Natural killer cell treated with Interleukin-12 subunit alpha and Interleukin-12 subunit beta and Interleukin-15 and Interleukin-18, amount 100 ng/mL, for 72 hours (primary cell): ENCODE measurements at regions not wholly inside any gene's neighbourhood (a gene's known extent, or its start where the extent isn't known, plus 50 kb on each side); places are given as distances from the start of the nearest gene placed in this dataset.

Experiments used
- ATAC-seq, 2 donors: fragments of 150-1000 bp; cut with Tn5 transposase in 1 of 2; sonication (Bioruptor Pico), chemical (Tn5 transposase) in 1 of 2; 2 replicates each; pipeline ENCODE4 v1.10.0; 2021
- DNase-seq: peaks from one replicate; pipeline ENCODE4 v3.0.0; 2022; ENCODE audit warnings: low spot score
- H3K27ac Mint-ChIP-seq, 2 donors: 1 replicate in 1 of 2; 2 replicates in 1 of 2; pipeline ENCODE4 v1.8.0; 2022; ENCODE audit warnings: mixed read lengths in 2 of 2, mild to moderate bottlenecking in 1 of 2, moderate library complexity in 1 of 2
- H3K27me3 Mint-ChIP-seq, 2 donors: 1 replicate in 1 of 2; 2 replicates in 1 of 2; pipeline ENCODE4 v1.8.0; 2022; ENCODE audit warnings: mixed read lengths in 2 of 2
- H3K36me3 Mint-ChIP-seq: one replicate; pipeline ENCODE4 v1.8.0; 2022; ENCODE audit warnings: mixed read lengths
- H3K4me1 Mint-ChIP-seq, 2 donors: 1 replicate in 1 of 2; 2 replicates in 1 of 2; pipeline ENCODE4 v1.8.0; 2022; ENCODE audit warnings: low read depth in 2 of 2, mixed read lengths in 2 of 2, mild to moderate bottlenecking in 1 of 2
- H3K4me3 Mint-ChIP-seq: one replicate; pipeline ENCODE4 v1.8.0; 2022; ENCODE audit warnings: mixed read lengths
- H3K9me3 Mint-ChIP-seq: 2 replicates; pipeline ENCODE4 v1.8.0; 2022; ENCODE audit warnings: mixed read lengths

GRCh38 chr2:76639171-76639680 lies 883.0 kb downstream of the LRRTM4 start:
- no peaks in the 10 kb centered on the region for H3K4me1 Mint-ChIP-seq
- peaks cover 4% of the 10 kb centered on the region for H3K36me3 Mint-ChIP-seq
- H3K4me3 Mint-ChIP-seq = no peak overlapping the region
- DNase-seq (no peak), ATAC-seq (no peak)
- peaks cover 15% of the 10 kb centered on the region for H3K9me3 Mint-ChIP-seq
- H3K27me3 Mint-ChIP-seq = no peaks in the 10 kb centered on the region
- no peak overlapping the region for H3K27ac Mint-ChIP-seq

- no peak for ATAC-seq
Measured at GRCh38 chr2:76633276-76633921, 888.8 kb downstream of the LRRTM4 start.

GRCh38 chr2:76625101-76625500 lies 897.1 kb downstream of the LRRTM4 start:
- Mint-ChIP-seq H3K36me3 (peaks cover 14% of the 10 kb centered on the region), H3K4me1 (no peaks in the 10 kb centered on the region), H3K27me3 (no peaks in the 10 kb centered on the region), H3K27ac (no peak overlapping the region), H3K4me3 (no peak overlapping the region), H3K9me3 (peaks cover 16% of the 10 kb centered on the region)
- ATAC-seq (no peak), DNase-seq (no peak)

More at GRCh38 chr2:76633276-76633921, 888.8 kb downstream of the LRRTM4 start:
- peaks cover 27% of the 10 kb centered on the region for H3K9me3 Mint-ChIP-seq
- no peaks in the 10 kb centered on the region for H3K36me3 Mint-ChIP-seq
- no peaks in the 10 kb centered on the region for H3K27me3 Mint-ChIP-seq
- DNase-seq = no peak
- H3K4me3 Mint-ChIP-seq = no peak overlapping the region
- H3K4me1 Mint-ChIP-seq = no peaks in the 10 kb centered on the region
- H3K27ac Mint-ChIP-seq = no peak overlapping the region

GRCh38 chr2:76613330-76613729 lies 902.6 kb upstream of the GCFC2 start:
- no peaks in the 10 kb centered on the region for H3K4me1 Mint-ChIP-seq

GRCh38 chr2:76612764-76613163 lies 902.0 kb upstream of the GCFC2 start:
- Mint-ChIP-seq H3K4me3 (no peak overlapping the region), H3K27me3 (no peaks in the 10 kb centered on the region), H3K27ac (no peak overlapping the region), H3K4me1 (no peaks in the 10 kb centered on the region), H3K36me3 (no peaks in the 10 kb centered on the region), H3K9me3 (peaks cover 7% of the 10 kb centered on the region)
- no peak for ATAC-seq
- no peak for DNase-seq

More at GRCh38 chr2:76613330-76613729, 902.6 kb upstream of the GCFC2 start:
- Mint-ChIP-seq H3K36me3 (no peaks in the 10 kb centered on the region), H3K27me3 (no peaks in the 10 kb centered on the region), H3K27ac (no peak overlapping the region), H3K4me3 (no peak overlapping the region), H3K9me3 (peaks cover 10% of the 10 kb centered on the region)
- ATAC-seq = no peak
- DNase-seq = no peak

GRCh38 chr2:76610451-76610850 lies 899.7 kb upstream of the GCFC2 start:
- Mint-ChIP-seq H3K9me3 (peaks cover 7% of the 10 kb centered on the region), H3K27ac (no peak overlapping the region)

GRCh38 chr2:76599732-76600368 lies 889.1 kb upstream of the GCFC2 start:
- no peaks in the 10 kb centered on the region for H3K27me3 Mint-ChIP-seq
- peaks cover 11% of the 10 kb centered on the region for H3K9me3 Mint-ChIP-seq
- H3K4me3 Mint-ChIP-seq = no peak overlapping the region
- DNase-seq (no peak), ATAC-seq (no peak)
- H3K27ac Mint-ChIP-seq = no peak overlapping the region
- no peaks in the 10 kb centered on the region for H3K36me3 Mint-ChIP-seq
- H3K4me1 Mint-ChIP-seq = no peaks in the 10 kb centered on the region

More at GRCh38 chr2:76610451-76610850, 899.7 kb upstream of the GCFC2 start:
- ATAC-seq (no peak), DNase-seq (no peak)
- Mint-ChIP-seq H3K4me1 (no peaks in the 10 kb centered on the region), H3K36me3 (no peaks in the 10 kb centered on the region), H3K4me3 (no peak overlapping the region), H3K27me3 (no peaks in the 10 kb centered on the region)

GRCh38 chr2:76584474-76584873 lies 873.8 kb upstream of the GCFC2 start:
- ATAC-seq (no peak), DNase-seq (no peak)
- Mint-ChIP-seq H3K4me3 (no peak overlapping the region), H3K4me1 (no peaks in the 10 kb centered on the region), H3K36me3 (no peaks in the 10 kb centered on the region), H3K9me3 (peaks cover 8% of the 10 kb centered on the region), H3K27ac (no peak overlapping the region), H3K27me3 (no peaks in the 10 kb centered on the region)

GRCh38 chr2:76579911-76580310 lies 869.2 kb upstream of the GCFC2 start:
- peaks cover 22% of the 10 kb centered on the region for H3K9me3 Mint-ChIP-seq
- H3K27ac Mint-ChIP-seq = no peak overlapping the region
- H3K36me3 Mint-ChIP-seq = peaks cover 27% of the 10 kb centered on the region
- no peaks in the 10 kb centered on the region for H3K4me1 Mint-ChIP-seq
- no peaks in the 10 kb centered on the region for H3K27me3 Mint-ChIP-seq
- no peak for ATAC-seq
- no peak overlapping the region for H3K4me3 Mint-ChIP-seq
- DNase-seq = no peak

- Mint-ChIP-seq H3K4me1 (no peaks in the 10 kb centered on the region), H3K27ac (no peak overlapping the region), H3K36me3 (peaks cover 16% of the 10 kb centered on the region), H3K27me3 (no peaks in the 10 kb centered on the region), H3K9me3 (peaks cover 20% of the 10 kb centered on the region), H3K4me3 (no peak overlapping the region)
- DNase-seq (no peak), ATAC-seq (no peak)
Measured at GRCh38 chr2:76572981-76573380, 862.3 kb upstream of the GCFC2 start.

- Mint-ChIP-seq H3K27ac (no peak overlapping the region), H3K36me3 (no peaks in the 10 kb centered on the region), H3K27me3 (no peaks in the 10 kb centered on the region), H3K4me1 (no peaks in the 10 kb centered on the region), H3K9me3 (peaks cover 5% of the 10 kb centered on the region), H3K4me3 (no peak overlapping the region)
- DNase-seq (no peak), ATAC-seq (no peak)
Measured at GRCh38 chr2:76569819-76570218, 859.1 kb upstream of the GCFC2 start.

- H3K4me1 Mint-ChIP-seq = no peaks in the 10 kb centered on the region
- DNase-seq = no peak
- H3K4me3 Mint-ChIP-seq = no peak overlapping the region
- H3K27me3 Mint-ChIP-seq = no peaks in the 10 kb centered on the region
- H3K9me3 Mint-ChIP-seq = no peaks in the 10 kb centered on the region
- no peaks in the 10 kb centered on the region for H3K36me3 Mint-ChIP-seq
- H3K27ac Mint-ChIP-seq = no peak overlapping the region
- no peak for ATAC-seq
Measured at GRCh38 chr2:76567478-76567877, 856.8 kb upstream of the GCFC2 start.

GRCh38 chr2:76564734-76565133 lies 854.0 kb upstream of the GCFC2 start:
- H3K4me1 Mint-ChIP-seq = no peaks in the 10 kb centered on the region
- no peak overlapping the region for H3K4me3 Mint-ChIP-seq
- DNase-seq (no peak), ATAC-seq (no peak)
- no peaks in the 10 kb centered on the region for H3K27me3 Mint-ChIP-seq
- peaks cover 3% of the 10 kb centered on the region for H3K9me3 Mint-ChIP-seq
- H3K27ac Mint-ChIP-seq = no peak overlapping the region
- H3K36me3 Mint-ChIP-seq = no peaks in the 10 kb centered on the region

GRCh38 chr2:76563730-76564129 lies 853.0 kb upstream of the GCFC2 start:
- DNase-seq (no peak), ATAC-seq (no peak)
- no peak overlapping the region for H3K27ac Mint-ChIP-seq
- H3K4me1 Mint-ChIP-seq = no peaks in the 10 kb centered on the region
- H3K9me3 Mint-ChIP-seq = peaks cover 3% of the 10 kb centered on the region
- no peak overlapping the region for H3K4me3 Mint-ChIP-seq
- no peaks in the 10 kb centered on the region for H3K36me3 Mint-ChIP-seq
- H3K27me3 Mint-ChIP-seq = no peaks in the 10 kb centered on the region
